Transverse colon (tissue), 4 donors: ENCODE measurements at regions not wholly inside any gene's neighbourhood (a gene's known extent, or its start where the extent isn't known, plus 50 kb on each side); places are given as distances from the start of the nearest gene placed in this dataset.
"Not testable (repeated sequence)": the region's sequence is repeated elsewhere in the genome, so short reads cannot be mapped to it uniquely, and the experiment has no call there.

Experiments used
- DNase-seq: peaks from one replicate; pipeline ENCODE4 v3.0.0-alpha.2; 2019
- H3K27ac ChIP-seq, 4 donors: fragments of 200-600 bp; sonication (generic); 2 replicates each; pipeline ENCODE4 v1.5.1; 2016 to 2018; ENCODE audit warnings: inconsistent platforms in 4 of 4
- H3K27me3 ChIP-seq: fragments of 200-600 bp; sonication (generic); 2 replicates; pipeline ENCODE4 v1.5.1; 2017; ENCODE audit warnings: inconsistent platforms
- H3K36me3 ChIP-seq, 4 donors: fragments of 200-600 bp; sonication (generic); 2 replicates each; pipeline ENCODE4 v1.5.1; 2017 to 2019; ENCODE audit warnings: inconsistent platforms in 4 of 4
- H3K4me1 ChIP-seq, 4 donors: fragments of 200-600 bp; sonication (generic); 2 replicates each; pipeline ENCODE4 v1.5.1; 2017 to 2020; ENCODE audit warnings: inconsistent platforms in 4 of 4
- H3K4me3 ChIP-seq, 4 donors: fragments of 200-600 bp; sonication (generic); 1 replicate in 1 of 4; 2 replicates in 3 of 4; pipeline versions ENCODE4 v1.5.1 to v1.6.1; 2017 to 2019; ENCODE audit warnings: inconsistent platforms in 4 of 4
- H3K9me3 ChIP-seq, 2 donors: fragments of 200-600 bp; sonication (generic); 2 replicates each; pipeline ENCODE4 v1.5.1; 2017 to 2019; ENCODE audit warnings: inconsistent platforms in 2 of 2
- CTCF ChIP-seq, 5 experiments: fragments of 200-600 bp in 3 of 5; fragments of 450-650 bp in 2 of 5; sonication (generic) in 3 of 5; IDR thresholded peaks; 1 replicate in 2 of 5; 2 replicates in 3 of 5; pipeline ENCODE4 v1.5.1; 2016 to 2017; ENCODE audit warnings: antibody characterized with exemption in 5 of 5, inconsistent platforms in 3 of 5, mild to moderate bottlenecking in 2 of 5, moderate library complexity in 1 of 5
- EP300 ChIP-seq: sonication (generic); formaldehyde crosslinking; IDR thresholded peaks from one replicate; pipeline ENCODE4 v1.6.1; 2017; ENCODE audit warnings: antibody characterized with exemption, low read depth
- POLR2A ChIP-seq: fragments of 450-650 bp; IDR thresholded peaks from one replicate; pipeline ENCODE4 v1.6.1; 2016; ENCODE audit warnings: antibody characterized with exemption, mild to moderate bottlenecking, moderate library complexity
- POLR2AphosphoS5 ChIP-seq, 3 donors: sonication (generic); formaldehyde crosslinking; IDR thresholded peaks; one replicate each; pipeline ENCODE4 v1.6.1; 2016; ENCODE audit warnings: antibody characterized with exemption in 3 of 3
- WGBS, 2 donors: methylation state at CpG; one replicate each; pipeline ENCODE4 v1.1.5; 2018; ENCODE audit warnings: low coverage in 1 of 2; 5-methylcytosine and 5-hydroxymethylcytosine counted together
- in situ Hi-C, 4 donors: fragments of 200-750 bp; cut with MboI; loops; one replicate each; pipeline versions ENCODE4 v1.15.0 to v1.15.1; 2017; ENCODE audit warnings: low sequenced_read_pairs in 3 of 4, low pct_ligation_motif_present in 1 of 4, low pct_unique_long_range_greater_than_20kb in 1 of 4
- intact Hi-C: fragments of 100-400 bp; cut with DNase I; formaldehyde crosslinking; loops from one replicate; pipeline ENCODE4 v1.15.1; 2023; ENCODE audit warnings: low total_unique reads

- intact Hi-C loops (no loop called here), in situ Hi-C loops (no loop called here)
- no peaks in the 10 kb centered on the region for H3K36me3 ChIP-seq
- DNase-seq, result no peak
- no peaks in the 10 kb centered on the region for H3K9me3 ChIP-seq
- H3K27me3 ChIP-seq, result no peaks in the 10 kb centered on the region
- no peak overlapping the region for H3K4me3 ChIP-seq
- H3K4me1 ChIP-seq, result no peaks in the 10 kb centered on the region
- H3K27ac ChIP-seq, result no peak overlapping the region
- TF ChIP-seq CTCF (IDR thresholded peaks at IDR 0.05) (no peak), POLR2AphosphoS5 (IDR thresholded peaks at IDR 0.05) (no peak), POLR2A (no peak), EP300 (no peak)
Observed at GRCh38 chr6:18654821-18655220, 267.7 kb downstream of the RNF144B start.

GRCh38 chr6:18656506-18656905, 269.4 kb downstream of the RNF144B start:
- no peak overlapping the region for H3K4me3 ChIP-seq
- no peak for TF ChIP-seq POLR2AphosphoS5 (IDR thresholded peaks at IDR 0.05)
- TF ChIP-seq EP300, result no peak
- no peak for TF ChIP-seq POLR2A
- no peak for TF ChIP-seq CTCF (IDR thresholded peaks at IDR 0.05)
- in situ Hi-C loops, result no loop called here
- H3K4me1 ChIP-seq, result no peaks in the 10 kb centered on the region
- no peak for DNase-seq
- H3K27ac ChIP-seq, result no peak overlapping the region
- H3K9me3 ChIP-seq, result no peaks in the 10 kb centered on the region
- 77% methylated on average over 5 of the region's 5 CpGs; no CpG with 5 or more reads in 1 of the 2 donors for WGBS, 2 donors
- no peaks in the 10 kb centered on the region for H3K27me3 ChIP-seq
- intact Hi-C loops, result no loop called here
- H3K36me3 ChIP-seq, result no peaks in the 10 kb centered on the region

GRCh38 chr6:18659994-18660393, 272.8 kb downstream of the RNF144B start:
- DNase-seq, H3K4me1 ChIP-seq, H3K9me3 ChIP-seq, H3K4me3 ChIP-seq, H3K36me3 ChIP-seq, H3K27me3 ChIP-seq, H3K27ac ChIP-seq, intact Hi-C loops, in situ Hi-C loops: not testable (repeated sequence)
- WGBS, 2 donors, result 82 to 90% methylated on average over 3 to 5 of the region's 5 CpGs

- Histone ChIP-seq H3K4me1 (no peaks in the 10 kb centered on the region), H3K9me3 (no peaks in the 10 kb centered on the region), H3K27me3 (no peaks in the 10 kb centered on the region), H3K36me3 (no peaks in the 10 kb centered on the region), H3K27ac (no peak overlapping the region), H3K4me3 (no peak overlapping the region)
- in situ Hi-C loops, result no loop called here
- intact Hi-C loops, result no loop called here
- 40 to 55% methylated on average over 1 of the region's 1 CpG for WGBS, 2 donors
- TF ChIP-seq EP300 (no peak), CTCF (IDR thresholded peaks at IDR 0.05) (no peak), POLR2AphosphoS5 (IDR thresholded peaks at IDR 0.05) (no peak), POLR2A (no peak)
- no peak for DNase-seq
Observed at GRCh38 chr6:18663011-18663410, 275.9 kb downstream of the RNF144B start.

GRCh38 chr6:18664401-18664800, 277.3 kb downstream of the RNF144B start:
- no peak overlapping the region for H3K4me3 ChIP-seq
- WGBS, 2 donors, result 84 to 85% methylated on average over 3 to 5 of the region's 5 CpGs
- H3K36me3 ChIP-seq, result no peaks in the 10 kb centered on the region
- intact Hi-C loops, result no loop called here
- DNase-seq, result no peak
- in situ Hi-C loops, result no loop called here
- H3K9me3 ChIP-seq, result no peaks in the 10 kb centered on the region
- H3K27me3 ChIP-seq, result no peaks in the 10 kb centered on the region
- H3K27ac ChIP-seq, result no peak overlapping the region
- no peaks in the 10 kb centered on the region for H3K4me1 ChIP-seq
- TF ChIP-seq CTCF (IDR thresholded peaks at IDR 0.05), result no peak
- no peak for TF ChIP-seq POLR2AphosphoS5 (IDR thresholded peaks at IDR 0.05)
- no peak for TF ChIP-seq POLR2A
- no peak for TF ChIP-seq EP300
